ENCODE measurements at regions not wholly inside any gene's neighbourhood (a gene's known extent, or its start where the extent isn't known, plus 50 kb on each side); places are given as distances from the start of the nearest gene placed in this dataset.

DNA sequence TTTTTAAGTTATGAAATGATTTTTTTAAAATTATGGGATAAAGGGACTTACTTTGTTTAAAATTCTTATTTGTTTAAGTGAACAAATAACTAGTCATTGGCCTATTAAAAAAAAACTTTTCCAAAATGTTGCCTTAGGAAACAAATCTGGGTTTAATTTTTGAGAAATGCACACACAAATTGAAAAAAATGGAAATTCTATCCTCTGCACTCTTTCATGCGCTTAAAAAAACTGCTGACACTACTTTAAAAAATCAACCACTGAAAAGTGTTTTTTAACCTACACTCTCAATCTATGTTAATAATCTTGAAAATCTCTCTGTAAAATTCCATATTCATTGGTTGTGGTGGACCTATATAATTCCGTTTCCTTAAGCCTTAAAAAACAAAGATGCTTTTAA is 163.4 kb upstream of the DAB2 start:
- no peak overlapping the region for H3K4me3 ChIP-seq (ENCODE audit: low read depth, low read length)
- TF ChIP-seq, protein P1, sequence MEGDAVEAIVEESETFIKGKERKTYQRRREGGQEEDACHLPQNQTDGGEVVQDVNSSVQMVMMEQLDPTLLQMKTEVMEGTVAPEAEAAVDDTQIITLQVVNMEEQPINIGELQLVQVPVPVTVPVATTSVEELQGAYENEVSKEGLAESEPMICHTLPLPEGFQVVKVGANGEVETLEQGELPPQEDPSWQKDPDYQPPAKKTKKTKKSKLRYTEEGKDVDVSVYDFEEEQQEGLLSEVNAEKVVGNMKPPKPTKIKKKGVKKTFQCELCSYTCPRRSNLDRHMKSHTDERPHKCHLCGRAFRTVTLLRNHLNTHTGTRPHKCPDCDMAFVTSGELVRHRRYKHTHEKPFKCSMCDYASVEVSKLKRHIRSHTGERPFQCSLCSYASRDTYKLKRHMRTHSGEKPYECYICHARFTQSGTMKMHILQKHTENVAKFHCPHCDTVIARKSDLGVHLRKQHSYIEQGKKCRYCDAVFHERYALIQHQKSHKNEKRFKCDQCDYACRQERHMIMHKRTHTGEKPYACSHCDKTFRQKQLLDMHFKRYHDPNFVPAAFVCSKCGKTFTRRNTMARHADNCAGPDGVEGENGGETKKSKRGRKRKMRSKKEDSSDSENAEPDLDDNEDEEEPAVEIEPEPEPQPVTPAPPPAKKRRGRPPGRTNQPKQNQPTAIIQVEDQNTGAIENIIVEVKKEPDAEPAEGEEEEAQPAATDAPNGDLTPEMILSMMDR (IDR thresholded peaks at IDR 0.05; ENCODE audit: insufficient read depth, low read depth, low read length, missing control alignments): no peak
- no peak for DNase-seq (ENCODE audit: low read depth)

DNA sequence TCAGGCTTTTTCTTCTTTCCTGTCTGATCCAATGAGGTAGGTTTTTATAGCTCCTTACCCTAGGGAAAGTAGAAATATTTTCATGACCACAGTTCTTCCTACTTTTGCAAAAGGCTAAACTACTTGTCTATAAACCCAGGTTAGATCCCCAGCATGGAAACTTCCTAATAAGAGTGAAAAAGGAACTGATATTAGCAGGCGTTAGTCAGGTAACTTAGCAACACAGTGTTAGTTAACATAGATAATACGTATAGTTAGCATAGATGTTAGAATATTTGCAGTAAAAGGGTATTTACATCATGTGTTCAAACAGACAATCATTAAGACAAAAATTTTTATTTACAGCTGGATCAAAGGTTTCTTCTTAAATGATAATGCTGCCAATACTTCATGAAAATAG is 162.9 kb upstream of the DAB2 start:
- no peak overlapping the region for H3K4me3 ChIP-seq (ENCODE audit: low read depth, low read length)
- TF ChIP-seq, protein P1 (IDR thresholded peaks at IDR 0.05; ENCODE audit: insufficient read depth, low read depth, low read length, missing control alignments): no peak
- DNase-seq (ENCODE audit: low read depth): no peak

DNA sequence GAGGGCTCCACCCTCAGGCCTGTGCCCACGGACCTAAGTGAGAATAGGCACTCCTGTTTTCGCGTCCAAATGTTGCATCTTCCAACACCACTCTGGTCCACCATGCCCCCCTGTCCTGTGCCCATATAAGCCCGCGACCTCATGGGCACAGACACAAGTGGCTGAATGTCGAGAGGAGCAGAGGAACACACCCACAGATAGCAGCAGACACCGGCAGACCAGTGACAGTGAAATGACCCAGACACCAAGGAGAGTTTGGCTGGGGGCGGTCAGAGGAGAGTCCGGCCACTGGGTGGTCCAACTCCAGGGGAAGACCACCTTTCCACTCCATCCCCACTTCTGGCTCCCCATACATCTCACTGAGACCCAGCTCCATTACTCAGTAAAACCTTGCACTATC is 161.4 kb upstream of the DAB2 start:
- no peak for DNase-seq (ENCODE audit: low read depth)
- TF ChIP-seq, protein P1 (IDR thresholded peaks at IDR 0.05; ENCODE audit: insufficient read depth, low read depth, low read length, missing control alignments): no peak
- H3K4me3 ChIP-seq (ENCODE audit: low read depth, low read length): no peak overlapping the region

DNA sequence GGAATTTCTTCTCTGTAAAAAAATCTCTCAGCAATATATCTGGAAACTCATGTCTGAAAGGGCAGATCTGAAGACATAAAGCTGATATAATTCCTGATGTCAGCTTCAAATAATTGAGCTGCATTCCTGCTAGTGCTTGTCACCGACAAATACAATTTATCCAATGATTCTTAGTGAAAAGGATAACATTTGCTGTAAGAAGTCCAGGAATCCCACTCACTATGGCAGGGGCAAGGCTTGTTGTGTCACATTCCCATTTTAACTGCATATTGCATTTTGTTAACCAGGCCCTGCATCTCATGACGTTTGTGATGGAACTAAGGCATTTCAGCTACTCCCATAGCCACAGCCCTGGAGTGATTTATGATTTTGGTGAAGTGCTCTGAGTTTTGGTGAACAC is 160.1 kb upstream of the DAB2 start:
- no peak overlapping the region for H3K4me3 ChIP-seq (ENCODE audit: low read depth, low read length)
- no peak for DNase-seq (ENCODE audit: low read depth)
- TF ChIP-seq, protein P1 (IDR thresholded peaks at IDR 0.05; ENCODE audit: insufficient read depth, low read depth, low read length, missing control alignments): no peak

DNA sequence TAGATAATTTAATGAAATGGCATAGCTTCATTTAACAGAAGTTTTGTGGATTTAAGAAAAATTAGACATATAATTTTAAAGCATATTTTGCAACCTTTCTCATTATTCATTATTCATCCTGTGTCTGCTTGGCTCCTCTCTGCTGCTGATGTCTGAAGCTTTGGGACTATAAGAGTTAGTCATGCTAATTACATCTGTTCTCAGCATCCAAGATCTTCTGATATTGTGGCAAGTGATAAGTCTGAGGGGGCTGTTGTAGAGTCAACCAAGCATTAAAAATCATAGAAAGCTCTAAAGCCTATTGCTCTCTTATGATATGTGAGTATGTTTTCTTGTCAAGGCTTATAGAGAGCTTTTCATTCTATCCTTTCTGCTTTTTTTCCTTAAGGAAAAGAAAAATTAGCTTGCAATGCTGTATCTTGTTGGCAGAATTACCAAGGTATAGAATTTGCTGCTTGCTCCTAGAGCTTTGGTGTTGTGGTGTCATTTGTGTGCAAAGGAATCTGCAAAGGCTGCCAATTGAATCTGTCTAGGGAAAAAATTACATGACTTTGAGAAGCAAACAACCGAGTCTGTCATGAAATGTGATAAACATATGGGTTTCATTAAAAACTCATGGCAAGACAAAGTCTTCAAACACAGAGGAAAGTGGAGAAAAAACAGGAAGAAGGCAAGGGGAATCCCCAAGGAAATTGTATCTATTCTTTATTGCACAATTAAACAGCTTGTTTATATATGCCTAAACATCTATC is 156.1 kb upstream of the DAB2 start:
- TF ChIP-seq, protein P1 (IDR thresholded peaks at IDR 0.05; ENCODE audit: insufficient read depth, low read depth, low read length, missing control alignments): no peak
- no peak for DNase-seq (ENCODE audit: low read depth)
- H3K4me3 ChIP-seq (ENCODE audit: low read depth, low read length): no peak overlapping the region

DNA sequence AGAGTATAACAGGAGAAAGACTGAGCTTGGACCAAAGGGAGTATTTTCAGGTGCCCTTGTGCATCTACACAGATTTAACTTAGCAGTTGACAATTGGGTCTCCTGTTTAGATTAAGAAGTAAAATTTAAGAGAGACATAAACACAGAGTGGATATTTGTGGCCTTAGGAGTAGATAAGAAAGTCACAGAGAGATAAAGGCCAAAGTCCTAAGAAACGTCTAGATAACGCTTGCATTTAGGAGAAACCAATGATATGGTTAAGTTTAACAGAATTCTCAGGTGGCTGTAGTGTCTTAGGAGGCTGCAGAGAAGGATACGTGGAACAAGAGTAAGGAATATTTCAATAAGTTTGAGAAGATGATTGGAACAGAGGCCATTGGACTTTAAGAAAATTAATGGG is 155.0 kb upstream of the DAB2 start:
- DNase-seq (ENCODE audit: low read depth): no peak
- H3K4me3 ChIP-seq (ENCODE audit: low read depth, low read length): no peak overlapping the region
- TF ChIP-seq, protein P1 (IDR thresholded peaks at IDR 0.05; ENCODE audit: insufficient read depth, low read depth, low read length, missing control alignments): no peak
